H1 (cell line): ENCODE measurements at regions not wholly inside any gene's neighbourhood (a gene's known extent, or its start where the extent isn't known, plus 50 kb on each side); places are given as distances from the start of the nearest gene placed in this dataset.

Experiments used
- RFX5 ChIP-seq: IDR thresholded peaks from 2 replicates; pipeline ENCODE4 v1.6.1; 2011; ENCODE audit warnings: low read depth, low read length, improper control_type of control experiment, borderline replicate concordance
- TCF12 ChIP-seq: IDR thresholded peaks from 2 replicates; pipeline ENCODE4 v1.6.1; 2011; ENCODE audit warnings: low read depth, mild to moderate bottlenecking, low read length
- ZNF274 ChIP-seq: IDR thresholded peaks from 2 replicates; pipeline ENCODE4 v1.7.0; 2012; ENCODE audit warnings: low read length, borderline replicate concordance; ENCODE audit errors: extremely low read depth
- TF ChIP-seq, protein P1 (sequence below), 3 experiments: IDR thresholded peaks; 1 replicate in 2 of 3; 2 replicates in 1 of 3; pipeline versions ENCODE4 v1.5.1 to v1.6.1; 2011; ENCODE audit warnings: low read length in 3 of 3, mild to moderate bottlenecking in 3 of 3, inconsistent platforms in 2 of 3, low read depth in 1 of 3, moderate library complexity in 1 of 3; ENCODE audit not compliant: insufficient read depth in 1 of 3; ENCODE audit errors: control extremely low read depth in 1 of 3
- TF ChIP-seq, protein P2 (sequence below): IDR thresholded peaks from 2 replicates; pipeline ENCODE4 v1.6.1; 2012; ENCODE audit warnings: low read length, inconsistent platforms

DNA sequence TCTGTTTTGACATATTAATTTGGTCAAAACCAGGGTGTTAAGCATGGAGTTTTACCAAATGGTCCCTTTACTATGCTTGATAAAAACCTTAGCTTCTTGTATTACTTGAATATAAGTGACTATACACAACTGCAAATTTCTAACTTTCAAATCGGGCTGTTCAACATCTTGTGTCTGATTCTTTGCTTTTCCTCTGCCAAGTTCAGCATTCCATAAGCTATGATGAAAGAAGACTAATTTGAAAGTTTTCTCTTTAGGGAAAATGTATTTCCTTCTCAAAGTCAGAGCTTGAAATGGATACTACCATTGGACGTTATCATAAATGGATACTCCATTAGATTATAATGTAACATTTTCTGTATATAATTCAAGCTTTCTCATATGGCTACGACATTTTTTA is 792.9 kb downstream of the EFNA5 start:
- TF ChIP-seq TCF12 (no peak), RFX5 (no peak), ZNF274 (no peak)
- TF ChIP-seq, protein P1, sequence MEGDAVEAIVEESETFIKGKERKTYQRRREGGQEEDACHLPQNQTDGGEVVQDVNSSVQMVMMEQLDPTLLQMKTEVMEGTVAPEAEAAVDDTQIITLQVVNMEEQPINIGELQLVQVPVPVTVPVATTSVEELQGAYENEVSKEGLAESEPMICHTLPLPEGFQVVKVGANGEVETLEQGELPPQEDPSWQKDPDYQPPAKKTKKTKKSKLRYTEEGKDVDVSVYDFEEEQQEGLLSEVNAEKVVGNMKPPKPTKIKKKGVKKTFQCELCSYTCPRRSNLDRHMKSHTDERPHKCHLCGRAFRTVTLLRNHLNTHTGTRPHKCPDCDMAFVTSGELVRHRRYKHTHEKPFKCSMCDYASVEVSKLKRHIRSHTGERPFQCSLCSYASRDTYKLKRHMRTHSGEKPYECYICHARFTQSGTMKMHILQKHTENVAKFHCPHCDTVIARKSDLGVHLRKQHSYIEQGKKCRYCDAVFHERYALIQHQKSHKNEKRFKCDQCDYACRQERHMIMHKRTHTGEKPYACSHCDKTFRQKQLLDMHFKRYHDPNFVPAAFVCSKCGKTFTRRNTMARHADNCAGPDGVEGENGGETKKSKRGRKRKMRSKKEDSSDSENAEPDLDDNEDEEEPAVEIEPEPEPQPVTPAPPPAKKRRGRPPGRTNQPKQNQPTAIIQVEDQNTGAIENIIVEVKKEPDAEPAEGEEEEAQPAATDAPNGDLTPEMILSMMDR (IDR thresholded peaks at IDR 0.05; ENCODE audit: control extremely low read depth in 1 of 3, insufficient read depth in 1 of 3, low read depth in 1 of 3, low read length in 3 of 3): no peak
- TF ChIP-seq, protein P2, sequence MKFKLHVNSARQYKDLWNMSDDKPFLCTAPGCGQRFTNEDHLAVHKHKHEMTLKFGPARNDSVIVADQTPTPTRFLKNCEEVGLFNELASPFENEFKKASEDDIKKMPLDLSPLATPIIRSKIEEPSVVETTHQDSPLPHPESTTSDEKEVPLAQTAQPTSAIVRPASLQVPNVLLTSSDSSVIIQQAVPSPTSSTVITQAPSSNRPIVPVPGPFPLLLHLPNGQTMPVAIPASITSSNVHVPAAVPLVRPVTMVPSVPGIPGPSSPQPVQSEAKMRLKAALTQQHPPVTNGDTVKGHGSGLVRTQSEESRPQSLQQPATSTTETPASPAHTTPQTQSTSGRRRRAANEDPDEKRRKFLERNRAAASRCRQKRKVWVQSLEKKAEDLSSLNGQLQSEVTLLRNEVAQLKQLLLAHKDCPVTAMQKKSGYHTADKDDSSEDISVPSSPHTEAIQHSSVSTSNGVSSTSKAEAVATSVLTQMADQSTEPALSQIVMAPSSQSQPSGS: no peak
